Astrocyte (in vitro differentiated cells and primary cell): ENCODE measurements at regions not wholly inside any gene's neighbourhood (a gene's known extent, or its start where the extent isn't known, plus 50 kb on each side); places are given as distances from the start of the nearest gene placed in this dataset.

Experiments
- CTCF ChIP-seq: IDR thresholded peaks from 2 replicates; pipeline ENCODE4 v1.5.1; 2011; ENCODE audit warnings: low read depth, mild to moderate bottlenecking, inconsistent platforms, low read length, moderate library complexity; ENCODE audit not compliant: insufficient read depth
- EZH2 ChIP-seq: IDR thresholded peaks from 2 replicates; pipeline ENCODE4 v1.6.1; 2012; ENCODE audit warnings: mild to moderate bottlenecking, low read length, inconsistent platforms; ENCODE audit not compliant: insufficient read depth

DNA sequence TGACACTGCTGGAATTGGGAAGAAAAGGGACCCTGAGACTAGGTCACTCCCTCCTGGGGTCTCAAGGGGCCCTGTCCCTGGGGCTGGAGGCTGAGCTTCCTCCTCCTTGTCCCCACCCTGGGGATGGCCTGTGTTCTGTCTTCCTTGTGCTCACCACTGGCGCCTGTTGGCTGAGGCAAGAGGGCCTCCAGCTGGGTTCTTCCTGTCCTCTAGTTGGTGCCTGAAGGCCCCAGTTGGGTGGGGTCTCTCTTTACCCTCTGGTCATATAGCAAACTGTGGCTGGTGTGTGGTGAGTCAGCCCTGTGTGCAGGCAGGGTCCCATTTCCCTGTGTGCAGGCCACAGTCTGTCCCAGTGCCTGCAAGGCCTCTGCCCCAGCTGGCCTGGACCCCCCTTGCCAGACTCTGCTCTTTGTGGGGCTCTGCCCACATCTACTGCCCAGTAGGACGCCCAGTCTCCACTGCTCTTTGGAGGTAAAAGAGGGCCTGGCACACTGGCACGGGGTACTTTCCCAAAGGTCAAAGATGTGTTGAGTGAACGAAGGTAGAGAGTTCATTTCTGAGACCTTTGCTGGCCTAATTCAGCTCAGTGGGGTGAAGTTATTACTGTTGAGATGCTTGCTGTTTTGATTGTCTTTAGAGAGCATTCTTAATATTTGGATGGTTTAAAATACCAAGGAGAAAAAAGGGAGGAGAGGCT is 55.1 kb upstream of the CLDN5 start:
- no peak for TF ChIP-seq CTCF
- no peak for TF ChIP-seq EZH2
